ENCODE measurements at regions not wholly inside any gene's neighbourhood (a gene's known extent, or its start where the extent isn't known, plus 50 kb on each side); places are given as distances from the start of the nearest gene placed in this dataset.

DNA sequence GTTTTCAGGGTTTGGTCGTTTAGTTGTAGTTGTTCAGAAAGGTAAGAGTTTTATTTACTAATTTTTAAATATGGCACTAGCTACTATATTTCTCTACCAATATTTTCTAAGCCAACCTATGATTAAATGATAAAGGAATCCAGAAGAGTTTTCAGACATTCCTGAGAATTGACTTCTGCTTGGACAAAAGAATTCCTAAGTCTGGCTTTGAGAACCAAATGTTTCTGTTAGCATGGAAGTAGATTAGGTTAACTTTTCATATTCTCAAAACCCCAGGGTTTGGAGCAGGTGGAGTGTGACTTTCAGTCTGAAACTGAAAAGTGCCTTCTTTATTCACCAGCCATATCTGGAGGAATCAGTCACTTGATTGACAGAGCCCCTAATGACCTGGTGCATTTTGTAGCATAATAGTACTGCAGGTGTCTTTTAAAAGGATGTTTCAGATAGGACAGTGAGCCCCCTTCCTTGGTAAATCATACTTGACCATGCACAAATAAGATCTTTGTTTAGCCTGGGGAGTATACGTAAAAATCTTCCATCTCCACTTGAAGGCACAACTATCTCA lies 457.0 kb upstream of the ZNF462 start:
- intact Hi-C loops (cut with micrococcal nuclease) (no loop called here), dilution Hi-C loops (cut with MboI; ENCODE audit: extremely low pct_ligation_motif_present, low sequenced_read_pairs) (no loop called here)
- Histone ChIP-seq H3K9me3 (replicated peaks; ENCODE audit: control insufficient read depth, insufficient read depth, low read length) (no peaks in the 10 kb centered on the region), H3K36me3 (ENCODE audit: control insufficient read depth in 2 of 2, extremely low read depth in 1 of 2, insufficient read depth in 2 of 2, low read length in 2 of 2) (no peaks in the 10 kb centered on the region), H3K9ac (replicated peaks; ENCODE audit: extremely low read depth, insufficient read depth, low read length) (no peak overlapping the region), H3K4me3 (replicated peaks in 1 of 3; ENCODE audit: insufficient read depth in 1 of 3, low read depth in 1 of 3, low read length in 3 of 3) (no peak overlapping the region), H3K9me1 (replicated peaks; ENCODE audit: control insufficient read depth, extremely low read depth, insufficient read depth, low read length) (no peaks in the 10 kb centered on the region), H3K4me1 (ENCODE audit: control insufficient read depth, extremely low read depth, insufficient read depth, low read length) (no peaks in the 10 kb centered on the region), H2AFZ (ENCODE audit: low read depth, low read length) (no peak overlapping the region), H3K27me3 (ENCODE audit: control insufficient read depth in 2 of 2, insufficient read depth in 2 of 2, low read length in 2 of 2) (no peaks in the 10 kb centered on the region), H3K27ac (ENCODE audit: insufficient read depth, low read depth, low read length) (no peak overlapping the region), H4K20me1 (replicated peaks; ENCODE audit: control insufficient read depth, extremely low read depth, insufficient read depth, low read length) (no peaks in the 10 kb centered on the region), H3K79me2 (ENCODE audit: control insufficient read depth, insufficient read depth, low read length) (no peaks in the 10 kb centered on the region), H3K4me2 (ENCODE audit: insufficient read depth, low read length) (no peak overlapping the region)
- DNase-seq (ENCODE audit: low read depth, low spot score): no peak
- ChIA-PET POLR2A (no interaction called here), CTCF (no interaction called here)
- TF ChIP-seq GATA2 (IDR thresholded peaks at IDR 0.05; ENCODE audit: insufficient read depth, insufficient read length, low read depth, low read length) (no peak), POLR2A (IDR thresholded peaks at IDR 0.05; ENCODE audit: low read depth, low read length) (no peak), FOS (IDR thresholded peaks at IDR 0.05; ENCODE audit: borderline replicate concordance, insufficient read depth, low read length) (no peak), EZH2 (IDR thresholded peaks at IDR 0.05; ENCODE audit: borderline replicate concordance, low read depth, low read length, severe bottlenecking) (no peak)
- TF ChIP-seq, protein P1, sequence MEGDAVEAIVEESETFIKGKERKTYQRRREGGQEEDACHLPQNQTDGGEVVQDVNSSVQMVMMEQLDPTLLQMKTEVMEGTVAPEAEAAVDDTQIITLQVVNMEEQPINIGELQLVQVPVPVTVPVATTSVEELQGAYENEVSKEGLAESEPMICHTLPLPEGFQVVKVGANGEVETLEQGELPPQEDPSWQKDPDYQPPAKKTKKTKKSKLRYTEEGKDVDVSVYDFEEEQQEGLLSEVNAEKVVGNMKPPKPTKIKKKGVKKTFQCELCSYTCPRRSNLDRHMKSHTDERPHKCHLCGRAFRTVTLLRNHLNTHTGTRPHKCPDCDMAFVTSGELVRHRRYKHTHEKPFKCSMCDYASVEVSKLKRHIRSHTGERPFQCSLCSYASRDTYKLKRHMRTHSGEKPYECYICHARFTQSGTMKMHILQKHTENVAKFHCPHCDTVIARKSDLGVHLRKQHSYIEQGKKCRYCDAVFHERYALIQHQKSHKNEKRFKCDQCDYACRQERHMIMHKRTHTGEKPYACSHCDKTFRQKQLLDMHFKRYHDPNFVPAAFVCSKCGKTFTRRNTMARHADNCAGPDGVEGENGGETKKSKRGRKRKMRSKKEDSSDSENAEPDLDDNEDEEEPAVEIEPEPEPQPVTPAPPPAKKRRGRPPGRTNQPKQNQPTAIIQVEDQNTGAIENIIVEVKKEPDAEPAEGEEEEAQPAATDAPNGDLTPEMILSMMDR (IDR thresholded peaks at IDR 0.05; ENCODE audit: extremely low read depth in 1 of 2, insufficient read depth in 1 of 2, low read depth in 1 of 2, low read length in 2 of 2): no peak
- no TSS peak for BruUV-seq (replicated peaks)
- FAIRE-seq: no peak

DNA sequence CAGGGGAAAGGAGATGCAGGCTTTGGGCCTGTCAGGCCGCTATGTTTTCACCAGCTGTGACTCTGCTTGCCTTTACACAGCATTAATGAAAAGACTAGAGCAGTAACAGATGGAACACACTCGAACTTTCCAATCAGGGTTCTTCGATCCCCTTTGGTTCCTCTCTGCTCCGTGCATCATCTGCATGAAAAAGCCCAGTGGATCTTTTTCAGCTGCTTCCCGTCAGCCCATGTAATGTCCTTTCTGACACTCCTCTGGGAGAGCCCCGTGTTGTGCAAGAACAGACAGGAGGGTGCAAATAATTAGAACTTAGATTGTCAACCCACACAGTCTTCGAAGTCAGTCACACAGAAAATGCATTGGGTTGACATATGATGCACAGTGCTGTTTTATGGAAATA lies 448.9 kb upstream of the ZNF462 start:
- H3K27ac ChIP-seq (ENCODE audit: insufficient read depth, low read depth, low read length): no peak overlapping the region
- FAIRE-seq: no peak
- H2AFZ ChIP-seq (ENCODE audit: low read depth, low read length): no peak overlapping the region
- no peaks in the 10 kb centered on the region for H3K9me3 ChIP-seq (replicated peaks; ENCODE audit: control insufficient read depth, insufficient read depth, low read length)
- no peak overlapping the region for H3K9ac ChIP-seq (replicated peaks; ENCODE audit: extremely low read depth, insufficient read depth, low read length)
- no peaks in the 10 kb centered on the region for H3K36me3 ChIP-seq (ENCODE audit: control insufficient read depth in 2 of 2, extremely low read depth in 1 of 2, insufficient read depth in 2 of 2, low read length in 2 of 2)
- DNase-seq (ENCODE audit: low read depth, low spot score): no peak
- no TSS peak for BruUV-seq (replicated peaks)
- intact Hi-C loops (cut with micrococcal nuclease) (no loop called here), dilution Hi-C loops (cut with MboI; ENCODE audit: extremely low pct_ligation_motif_present, low sequenced_read_pairs) (no loop called here)
- H3K79me2 ChIP-seq (ENCODE audit: control insufficient read depth, insufficient read depth, low read length): no peaks in the 10 kb centered on the region
- CTCF ChIA-PET: no interaction called here
- no peaks in the 10 kb centered on the region for H4K20me1 ChIP-seq (replicated peaks; ENCODE audit: control insufficient read depth, extremely low read depth, insufficient read depth, low read length)
- no peak overlapping the region for H3K4me2 ChIP-seq (ENCODE audit: insufficient read depth, low read length)
- TF ChIP-seq POLR2A (IDR thresholded peaks at IDR 0.05; ENCODE audit: low read depth, low read length) (no peak), MYC (IDR thresholded peaks at IDR 0.05; ENCODE audit: low read depth, low read length) (no peak), POLR2AphosphoS5 (IDR thresholded peaks at IDR 0.05; ENCODE audit: insufficient read depth, low read depth, low read length) (no peak), GATA2 (IDR thresholded peaks at IDR 0.05; ENCODE audit: insufficient read depth, insufficient read length, low read depth, low read length) (no peak)
- H3K4me3 ChIP-seq (replicated peaks in 1 of 3; ENCODE audit: insufficient read depth in 1 of 3, low read depth in 1 of 3, low read length in 3 of 3): no peak overlapping the region
- H3K9me1 ChIP-seq (replicated peaks; ENCODE audit: control insufficient read depth, extremely low read depth, insufficient read depth, low read length): no peaks in the 10 kb centered on the region
- H3K4me1 ChIP-seq (ENCODE audit: control insufficient read depth, extremely low read depth, insufficient read depth, low read length): no peaks in the 10 kb centered on the region
- H3K27me3 ChIP-seq (ENCODE audit: control insufficient read depth in 2 of 2, insufficient read depth in 2 of 2, low read length in 2 of 2): no peaks in the 10 kb centered on the region
- POLR2A ChIA-PET: no interaction called here
